ENCODE measurements at regions not wholly inside any gene's neighbourhood (a gene's known extent, or its start where the extent isn't known, plus 50 kb on each side); places are given as distances from the start of the nearest gene placed in this dataset.

DNA sequence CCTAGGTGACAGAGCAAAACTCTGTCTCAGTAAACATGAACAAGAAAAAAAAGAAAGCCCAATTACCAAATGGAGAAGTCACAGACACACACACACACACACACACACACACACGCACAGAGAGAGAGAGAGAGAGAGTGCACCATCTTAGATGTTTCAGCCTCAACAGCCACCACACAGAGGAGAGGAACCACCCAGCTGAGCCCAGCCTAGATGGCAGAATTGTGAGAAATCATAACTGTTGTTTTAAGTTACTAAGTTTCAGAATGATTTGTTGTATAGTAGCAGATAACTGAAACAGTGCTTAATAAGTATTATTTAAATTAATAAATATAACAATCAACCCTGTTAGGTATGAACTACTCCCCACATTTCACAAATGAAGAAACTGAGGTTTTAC lies 321.2 kb downstream of the ZNF621 start:
- Histone ChIP-seq H3K27me3 (no peaks in the 10 kb centered on the region), H3K4me1 (no peaks in the 10 kb centered on the region), H3K4me3 (no peak overlapping the region), H3K27ac (no peak overlapping the region), H3K9me3 (no peaks in the 10 kb centered on the region), H3K36me3 (no peaks in the 10 kb centered on the region)
- ATAC-seq (no peak), DNase-seq (no peak)
- intact Hi-C loops (cut with DNase I) = no loop called here
- TF ChIP-seq, protein P1, sequence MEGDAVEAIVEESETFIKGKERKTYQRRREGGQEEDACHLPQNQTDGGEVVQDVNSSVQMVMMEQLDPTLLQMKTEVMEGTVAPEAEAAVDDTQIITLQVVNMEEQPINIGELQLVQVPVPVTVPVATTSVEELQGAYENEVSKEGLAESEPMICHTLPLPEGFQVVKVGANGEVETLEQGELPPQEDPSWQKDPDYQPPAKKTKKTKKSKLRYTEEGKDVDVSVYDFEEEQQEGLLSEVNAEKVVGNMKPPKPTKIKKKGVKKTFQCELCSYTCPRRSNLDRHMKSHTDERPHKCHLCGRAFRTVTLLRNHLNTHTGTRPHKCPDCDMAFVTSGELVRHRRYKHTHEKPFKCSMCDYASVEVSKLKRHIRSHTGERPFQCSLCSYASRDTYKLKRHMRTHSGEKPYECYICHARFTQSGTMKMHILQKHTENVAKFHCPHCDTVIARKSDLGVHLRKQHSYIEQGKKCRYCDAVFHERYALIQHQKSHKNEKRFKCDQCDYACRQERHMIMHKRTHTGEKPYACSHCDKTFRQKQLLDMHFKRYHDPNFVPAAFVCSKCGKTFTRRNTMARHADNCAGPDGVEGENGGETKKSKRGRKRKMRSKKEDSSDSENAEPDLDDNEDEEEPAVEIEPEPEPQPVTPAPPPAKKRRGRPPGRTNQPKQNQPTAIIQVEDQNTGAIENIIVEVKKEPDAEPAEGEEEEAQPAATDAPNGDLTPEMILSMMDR (IDR thresholded peaks at IDR 0.05) = no peak

DNA sequence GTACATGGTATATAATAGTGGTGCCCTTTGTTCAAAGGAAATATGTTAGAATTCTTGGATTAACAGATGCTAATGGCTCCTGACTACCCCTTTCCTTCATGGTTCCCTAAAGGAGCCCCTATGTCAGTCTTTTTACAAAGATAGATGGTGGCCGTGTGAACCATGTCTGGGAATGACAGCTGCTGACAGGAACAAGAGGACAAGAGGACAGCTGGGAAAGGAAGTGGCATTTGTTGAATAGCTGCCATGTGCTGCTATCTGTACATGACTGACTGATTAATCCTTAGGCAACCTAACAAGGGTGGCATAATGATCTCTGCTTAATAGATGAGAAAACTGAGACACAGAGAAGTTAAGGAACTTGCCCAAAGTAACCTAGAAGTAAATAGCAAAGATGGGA lies 321.7 kb downstream of the ZNF621 start:
- TF ChIP-seq, protein P1 (IDR thresholded peaks at IDR 0.05) = no peak
- Histone ChIP-seq H3K9me3 (no peaks in the 10 kb centered on the region), H3K27ac (no peak overlapping the region), H3K4me3 (no peak overlapping the region), H3K36me3 (no peaks in the 10 kb centered on the region), H3K4me1 (no peaks in the 10 kb centered on the region), H3K27me3 (no peaks in the 10 kb centered on the region)
- intact Hi-C loops (cut with DNase I) = no loop called here
- ATAC-seq (no peak), DNase-seq (no peak)

DNA sequence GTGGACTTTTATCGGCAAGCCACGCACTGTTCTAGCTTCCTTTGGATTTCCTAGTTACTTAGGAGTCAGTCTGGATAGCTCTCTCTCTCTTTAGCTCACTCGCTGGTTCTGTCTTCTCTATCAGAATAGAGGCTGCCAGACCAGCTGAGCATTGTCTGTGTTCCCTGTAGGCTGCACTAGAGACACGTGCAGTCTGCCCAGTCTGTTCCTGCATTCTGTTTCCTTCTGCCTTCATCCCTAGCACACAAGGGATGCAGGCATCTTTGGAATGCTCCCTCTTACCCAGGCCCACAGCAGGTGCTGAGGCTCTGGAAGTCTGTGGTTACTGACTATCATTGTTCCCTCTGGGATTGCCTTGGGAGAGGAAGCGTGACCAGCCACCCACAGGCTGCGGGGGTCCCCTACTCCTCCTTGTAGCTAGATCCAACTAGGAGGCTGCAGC lies 322.8 kb downstream of the ZNF621 start:
- Histone ChIP-seq H3K9me3 (no peaks in the 10 kb centered on the region), H3K36me3 (no peaks in the 10 kb centered on the region), H3K4me1 (no peaks in the 10 kb centered on the region), H3K4me3 (no peak overlapping the region), H3K27ac (no peak overlapping the region), H3K27me3 (no peaks in the 10 kb centered on the region)
- ATAC-seq (peak; percentile 52), DNase-seq (no peak)
- intact Hi-C loops (cut with DNase I) = no loop called here
- TF ChIP-seq, protein P1 (IDR thresholded peaks at IDR 0.05) = no peak

DNA sequence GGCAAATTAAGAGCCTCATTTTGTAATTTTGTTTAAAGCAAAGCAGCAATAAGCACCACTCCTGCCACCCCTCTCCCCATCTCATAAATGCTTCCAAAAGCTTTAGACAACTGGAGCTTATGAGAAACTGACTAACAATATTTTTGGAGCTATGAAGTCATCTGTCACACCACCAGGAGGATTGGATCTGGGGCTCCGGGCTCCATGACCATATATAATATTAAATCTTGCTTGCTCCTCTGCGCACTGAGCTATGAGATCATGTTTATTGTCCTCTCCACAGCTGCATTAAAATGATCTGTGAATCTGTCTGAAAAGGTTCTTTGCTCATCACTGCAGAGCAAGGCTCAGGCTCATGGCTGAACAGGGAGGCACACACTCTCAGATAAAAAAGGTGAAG lies 323.7 kb downstream of the ZNF621 start:
- DNase-seq (no peak), ATAC-seq (no peak)
- intact Hi-C loops (cut with DNase I) = no loop called here
- Histone ChIP-seq H3K4me3 (no peak overlapping the region), H3K9me3 (no peaks in the 10 kb centered on the region), H3K4me1 (no peaks in the 10 kb centered on the region), H3K36me3 (no peaks in the 10 kb centered on the region), H3K27me3 (no peaks in the 10 kb centered on the region), H3K27ac (no peak overlapping the region)
- TF ChIP-seq, protein P1 (IDR thresholded peaks at IDR 0.05) = no peak

DNA sequence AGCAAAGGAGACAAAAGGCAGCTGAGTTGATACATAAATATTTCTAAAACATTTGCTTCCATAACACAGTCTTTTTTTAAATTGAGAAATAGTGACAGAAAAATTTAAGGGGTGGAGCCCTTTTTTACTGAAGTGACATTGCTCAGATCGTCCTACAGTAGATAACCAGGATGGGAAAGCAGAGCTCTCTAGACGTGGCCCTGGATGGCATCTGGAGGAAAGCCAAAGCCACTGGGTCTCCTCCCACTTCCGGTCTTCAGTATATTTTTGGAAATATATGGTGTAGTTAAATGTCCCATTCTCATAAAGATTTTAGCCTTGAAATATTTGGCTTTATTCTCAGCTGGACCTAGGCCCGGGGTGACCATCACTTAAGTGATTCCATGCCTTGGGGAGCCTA lies 326.1 kb downstream of the ZNF621 start:
- Histone ChIP-seq H3K9me3 (no peaks in the 10 kb centered on the region), H3K4me1 (no peaks in the 10 kb centered on the region), H3K36me3 (no peaks in the 10 kb centered on the region), H3K27me3 (no peaks in the 10 kb centered on the region), H3K4me3 (no peak overlapping the region), H3K27ac (no peak overlapping the region)
- no peak for DNase-seq
- TF ChIP-seq, protein P1 (IDR thresholded peaks at IDR 0.05) = no peak
- intact Hi-C loops (cut with DNase I) = no loop called here
- no peak for ATAC-seq

Measured in left lung (tissue), 4 donors.